ENCODE measurements at regions not wholly inside any gene's neighbourhood (a gene's known extent, or its start where the extent isn't known, plus 50 kb on each side); places are given as distances from the start of the nearest gene placed in this dataset.
A peak's percentile ranks its signal among the peaks of the same experiment; 100 is the strongest.
"Not testable (repeated sequence)": the region's sequence is repeated elsewhere in the genome, so short reads cannot be mapped to it uniquely, and the experiment has no call there.

GRCh38 chr2:47694451-47694850 lies 88.5 kb upstream of the MSH6 start:
- DNase-seq; intact Hi-C loops (cut with DNase I): not testable (repeated sequence)

GRCh38 chr2:47690706-47691325 lies 92.1 kb upstream of the MSH6 start:
- DNase-seq; intact Hi-C loops (cut with DNase I): not testable (repeated sequence)

- no peak for DNase-seq
- intact Hi-C loops (cut with DNase I) = no loop called here
These were observed 92.8 kb upstream of the MSH6 start for GRCh38 chr2:47690132-47690531.

- intact Hi-C loops (cut with DNase I); DNase-seq: not testable (repeated sequence)
These were observed 93.8 kb upstream of the MSH6 start for GRCh38 chr2:47689118-47689517.

GRCh38 chr2:47688561-47688960 lies 94.4 kb upstream of the MSH6 start:
- no peak for DNase-seq
- intact Hi-C loops (cut with DNase I) = no loop called here

GRCh38 chr2:47687856-47688255 lies 95.1 kb upstream of the MSH6 start:
- DNase-seq = no peak
- intact Hi-C loops (cut with DNase I) = no loop called here

- intact Hi-C loops (cut with DNase I) = no loop called here
- DNase-seq = no peak
These were observed 96.9 kb upstream of the MSH6 start for GRCh38 chr2:47686018-47686417.

GRCh38 chr2:47682216-47682749 lies 100.7 kb upstream of the MSH6 start:
- intact Hi-C loops (cut with DNase I) = loop anchor here (5.0 kb wide), 1 partner anchor 40 kb away; no protein-coding TSS in a partner anchor
- DNase-seq = no peak

- intact Hi-C loops (cut with DNase I) = no loop called here
- no peak for DNase-seq
These were observed 105.6 kb upstream of the KCNK12 start for GRCh38 chr2:47676261-47676926.

- intact Hi-C loops (cut with DNase I) = no loop called here
- DNase-seq = no peak
These were observed 104.5 kb upstream of the KCNK12 start for GRCh38 chr2:47675196-47675825.

GRCh38 chr2:47666332-47666731 lies 95.5 kb upstream of the KCNK12 start:
- DNase-seq = no peak
- intact Hi-C loops (cut with DNase I) = no loop called here

- intact Hi-C loops (cut with DNase I) = no loop called here
- peak in 1 of 42 donors; percentile 8 for DNase-seq
These were observed 94.0 kb upstream of the KCNK12 start for GRCh38 chr2:47664817-47665216.

GRCh38 chr2:47662552-47662951 lies 91.8 kb upstream of the KCNK12 start:
- DNase-seq = no peak
- intact Hi-C loops (cut with DNase I) = no loop called here

GRCh38 chr2:47661310-47661709 lies 90.5 kb upstream of the KCNK12 start:
- DNase-seq = no peak
- intact Hi-C loops (cut with DNase I) = no loop called here

- intact Hi-C loops (cut with DNase I) = no loop called here
- no peak for DNase-seq
These were observed 89.4 kb upstream of the KCNK12 start for GRCh38 chr2:47660168-47660567.

- intact Hi-C loops (cut with DNase I) = no loop called here
- DNase-seq = no peak
These were observed 88.0 kb upstream of the KCNK12 start for GRCh38 chr2:47658646-47659320.

GRCh38 chr2:47657886-47658489 lies 87.2 kb upstream of the KCNK12 start:
- DNase-seq = no peak

GRCh38 chr2:47656715-47657600 lies 86.2 kb upstream of the KCNK12 start:
- intact Hi-C loops (cut with DNase I) = no loop called here

More at GRCh38 chr2:47657886-47658489, 87.2 kb upstream of the KCNK12 start:
- intact Hi-C loops (cut with DNase I) = no loop called here

GRCh38 chr2:47655563-47655880 lies 84.7 kb upstream of the KCNK12 start:
- no peak for DNase-seq
- intact Hi-C loops (cut with DNase I) = no loop called here

More at GRCh38 chr2:47656715-47657600, 86.2 kb upstream of the KCNK12 start:
- DNase-seq = no peak

Data from head of caudate nucleus (tissue), 42 donors.